KMS-11 (cell line): ENCODE measurements at regions not wholly inside any gene's neighbourhood (a gene's known extent, or its start where the extent isn't known, plus 50 kb on each side); places are given as distances from the start of the nearest gene placed in this dataset.

Source experiments
- H2AFZ ChIP-seq: fragments of 200-600 bp; sonication (generic); 2 replicates; pipeline ENCODE4 v1.6.1; 2016; ENCODE audit warnings: antibody characterized with exemption, mixed run types, low read depth
- H3K27ac ChIP-seq: fragments of 200-600 bp; sonication (generic); 2 replicates; pipeline ENCODE4 v1.6.1; 2016; ENCODE audit warnings: mild to moderate bottlenecking, mixed run types
- H3K27me3 ChIP-seq: fragments of 200-600 bp; sonication (generic); 2 replicates; pipeline ENCODE4 v1.6.1; 2017; ENCODE audit warnings: mild to moderate bottlenecking, low read depth, mixed run types, moderate library complexity; ENCODE audit not compliant: insufficient read depth
- H3K36me3 ChIP-seq: fragments of 200-600 bp; sonication (generic); 2 replicates; pipeline ENCODE4 v1.6.1; 2017; ENCODE audit warnings: mild to moderate bottlenecking, mixed run types; ENCODE audit not compliant: insufficient read depth
- H3K4me1 ChIP-seq: fragments of 200-600 bp; sonication (generic); 2 replicates; pipeline ENCODE4 v1.6.1; 2016; ENCODE audit warnings: mild to moderate bottlenecking, low read depth, mixed run types; ENCODE audit not compliant: poor library complexity, severe bottlenecking
- H3K4me2 ChIP-seq: fragments of 200-600 bp; sonication (generic); 2 replicates; pipeline ENCODE4 v1.7.0; 2016; ENCODE audit warnings: mild to moderate bottlenecking, mixed run types
- H3K4me3 ChIP-seq: fragments of 200-600 bp; sonication (generic); IDR thresholded peaks from 2 replicates; pipeline ENCODE4 v1.6.1; 2017; ENCODE audit warnings: low read depth, low read length, mixed read lengths; ENCODE audit not compliant: insufficient read depth
- H3K79me2 ChIP-seq: fragments of 200-600 bp; sonication (generic); 2 replicates; pipeline ENCODE4 v1.6.1; 2016; ENCODE audit warnings: low read depth, mixed run types; ENCODE audit not compliant: insufficient read depth
- H3K9ac ChIP-seq: fragments of 200-600 bp; sonication (generic); 2 replicates; pipeline ENCODE4 v1.6.1; 2016; ENCODE audit warnings: mild to moderate bottlenecking, mixed run types
- H4K20me1 ChIP-seq: fragments of 200-600 bp; sonication (generic); 2 replicates; pipeline ENCODE4 v1.6.1; 2016; ENCODE audit warnings: mild to moderate bottlenecking, mixed run types; ENCODE audit not compliant: insufficient read depth
- TF ChIP-seq, protein P1 (sequence below): fragments of 200-600 bp; sonication (generic); conservative IDR thresholded peaks from 2 replicates; pipeline ENCODE4 v1.6.1; 2017; ENCODE audit warnings: low read depth, mild to moderate bottlenecking, antibody characterized with exemption, low read length, moderate library complexity, mixed read lengths

DNA sequence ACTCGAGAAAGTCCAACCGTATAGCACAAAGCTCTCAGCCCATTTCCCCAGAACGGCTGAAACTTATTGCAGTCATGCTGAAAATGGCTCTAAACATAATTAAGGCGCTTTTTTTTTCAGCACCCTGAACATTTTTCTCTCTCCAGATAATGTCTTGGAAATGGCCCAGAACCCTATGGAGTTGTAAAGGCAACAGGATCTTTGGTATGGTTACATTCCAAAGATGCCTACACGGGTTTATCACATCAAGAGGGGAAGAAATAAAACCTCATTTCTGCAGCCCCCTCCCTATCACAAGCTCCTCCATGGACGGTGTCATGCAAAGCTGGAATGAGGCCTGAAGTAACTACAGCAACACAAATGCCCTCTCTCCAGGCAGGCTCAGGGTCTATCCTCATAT is 126.4 kb upstream of the GALNT2 start:
- Histone ChIP-seq H3K27me3 (no peaks in the 10 kb centered on the region), H3K4me2 (no peak overlapping the region), H3K27ac (no peak overlapping the region), H3K4me1 (peaks cover 2% of the 10 kb centered on the region), H3K4me3 (no peak overlapping the region), H4K20me1 (no peaks in the 10 kb centered on the region), H3K9ac (no peak overlapping the region), H3K79me2 (no peaks in the 10 kb centered on the region), H2AFZ (no peak overlapping the region), H3K36me3 (no peaks in the 10 kb centered on the region)
- TF ChIP-seq, protein P1, sequence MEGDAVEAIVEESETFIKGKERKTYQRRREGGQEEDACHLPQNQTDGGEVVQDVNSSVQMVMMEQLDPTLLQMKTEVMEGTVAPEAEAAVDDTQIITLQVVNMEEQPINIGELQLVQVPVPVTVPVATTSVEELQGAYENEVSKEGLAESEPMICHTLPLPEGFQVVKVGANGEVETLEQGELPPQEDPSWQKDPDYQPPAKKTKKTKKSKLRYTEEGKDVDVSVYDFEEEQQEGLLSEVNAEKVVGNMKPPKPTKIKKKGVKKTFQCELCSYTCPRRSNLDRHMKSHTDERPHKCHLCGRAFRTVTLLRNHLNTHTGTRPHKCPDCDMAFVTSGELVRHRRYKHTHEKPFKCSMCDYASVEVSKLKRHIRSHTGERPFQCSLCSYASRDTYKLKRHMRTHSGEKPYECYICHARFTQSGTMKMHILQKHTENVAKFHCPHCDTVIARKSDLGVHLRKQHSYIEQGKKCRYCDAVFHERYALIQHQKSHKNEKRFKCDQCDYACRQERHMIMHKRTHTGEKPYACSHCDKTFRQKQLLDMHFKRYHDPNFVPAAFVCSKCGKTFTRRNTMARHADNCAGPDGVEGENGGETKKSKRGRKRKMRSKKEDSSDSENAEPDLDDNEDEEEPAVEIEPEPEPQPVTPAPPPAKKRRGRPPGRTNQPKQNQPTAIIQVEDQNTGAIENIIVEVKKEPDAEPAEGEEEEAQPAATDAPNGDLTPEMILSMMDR: no peak

DNA sequence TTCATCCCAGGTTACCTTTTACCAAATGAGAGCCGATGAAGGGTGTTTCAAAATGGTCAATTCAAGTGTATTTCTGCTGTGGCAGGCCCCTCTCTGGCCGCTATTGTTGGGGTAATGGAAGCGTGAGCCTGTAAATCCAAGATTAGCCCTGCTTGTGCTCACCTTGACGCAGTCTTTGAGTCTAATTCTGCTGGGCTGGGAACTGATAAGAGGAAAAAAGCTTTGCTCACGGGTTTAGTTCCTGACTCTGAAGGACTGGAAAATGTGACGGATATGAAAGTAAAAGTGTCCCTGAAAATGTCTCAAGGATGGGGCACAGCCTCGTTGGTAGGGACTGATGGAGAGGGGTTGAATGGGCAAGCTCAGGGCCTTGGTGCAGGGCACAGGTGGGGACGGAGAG is 125.9 kb upstream of the GALNT2 start:
- Histone ChIP-seq H3K36me3 (no peaks in the 10 kb centered on the region), H4K20me1 (no peaks in the 10 kb centered on the region), H3K9ac (no peak overlapping the region), H3K79me2 (no peaks in the 10 kb centered on the region), H3K27me3 (no peaks in the 10 kb centered on the region), H3K4me3 (no peak overlapping the region), H3K4me1 (no peaks in the 10 kb centered on the region), H3K27ac (no peak overlapping the region), H3K4me2 (no peak overlapping the region), H2AFZ (no peak overlapping the region)
- TF ChIP-seq, protein P1: no peak

DNA sequence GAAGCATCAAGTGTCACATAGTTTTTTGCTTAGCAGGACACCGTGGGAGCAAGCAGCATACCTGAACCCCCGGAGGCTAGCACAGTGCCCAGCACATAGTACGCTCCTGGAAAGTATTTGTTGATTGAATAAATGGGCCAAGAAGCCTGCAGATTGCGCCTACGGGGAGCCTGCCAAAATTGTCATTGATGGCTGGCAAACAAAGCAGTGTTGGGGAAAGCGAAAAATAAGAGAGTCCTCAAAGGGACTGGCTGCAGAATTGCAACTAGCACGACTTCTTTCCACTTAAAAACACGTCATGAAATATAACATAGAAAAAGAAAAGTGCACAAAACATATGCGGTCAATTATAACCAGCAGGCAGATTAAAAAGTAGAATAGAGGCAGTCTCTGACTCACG is 125.2 kb upstream of the GALNT2 start:
- Histone ChIP-seq H3K79me2 (no peaks in the 10 kb centered on the region), H3K4me1 (no peaks in the 10 kb centered on the region), H3K27me3 (no peaks in the 10 kb centered on the region), H3K9ac (no peak overlapping the region), H4K20me1 (no peaks in the 10 kb centered on the region), H3K27ac (no peak overlapping the region), H3K36me3 (no peaks in the 10 kb centered on the region), H2AFZ (no peak overlapping the region), H3K4me3 (no peak overlapping the region), H3K4me2 (no peak overlapping the region)
- TF ChIP-seq, protein P1: no peak

DNA sequence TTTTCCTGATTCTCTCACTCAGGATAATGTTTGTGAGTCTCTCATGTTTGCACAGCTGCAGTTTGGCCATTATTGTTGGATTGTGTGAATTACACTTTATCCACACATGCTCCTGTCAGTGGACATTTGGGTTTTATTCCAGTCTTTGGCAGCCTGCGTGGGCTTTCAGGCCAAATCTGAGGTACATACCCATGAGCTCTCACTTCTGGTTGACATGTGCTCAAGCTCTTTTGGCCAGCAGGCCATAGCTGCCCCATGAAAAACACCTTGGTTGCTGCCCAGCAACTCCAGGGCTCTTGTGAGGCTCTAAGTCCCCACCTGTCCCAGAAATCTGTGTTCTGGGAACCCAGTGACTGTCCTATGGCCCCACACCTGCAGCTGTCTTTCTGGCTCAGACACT is 124.5 kb upstream of the GALNT2 start:
- Histone ChIP-seq H3K36me3 (no peaks in the 10 kb centered on the region), H3K27ac (no peak overlapping the region), H4K20me1 (no peaks in the 10 kb centered on the region), H3K79me2 (no peaks in the 10 kb centered on the region), H3K4me1 (no peaks in the 10 kb centered on the region), H3K9ac (no peak overlapping the region), H3K4me3 (no peak overlapping the region), H2AFZ (no peak overlapping the region), H3K27me3 (no peaks in the 10 kb centered on the region), H3K4me2 (no peak overlapping the region)
- TF ChIP-seq, protein P1: no peak
